ENCODE measurements at regions not wholly inside any gene's neighbourhood (a gene's known extent, or its start where the extent isn't known, plus 50 kb on each side); places are given as distances from the start of the nearest gene placed in this dataset.

DNA sequence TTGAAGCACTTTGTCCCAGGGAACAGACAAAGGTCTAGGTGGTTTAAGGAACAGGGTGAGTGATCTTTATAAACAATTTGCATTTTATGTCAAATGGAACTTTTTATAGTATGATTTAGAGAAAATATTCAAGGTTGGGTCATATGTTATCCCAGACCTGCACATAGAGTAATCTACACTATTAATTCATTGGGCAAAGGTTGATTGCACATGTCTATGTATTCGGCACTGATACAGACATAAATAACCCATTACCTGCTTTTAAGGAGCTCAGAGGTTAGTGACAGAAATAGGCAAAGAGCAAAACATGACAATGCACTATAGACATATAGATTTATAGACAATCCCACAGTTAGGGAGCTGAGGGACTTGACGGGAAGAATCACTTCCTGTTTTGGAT is 141.5 kb upstream of the UBASH3B start:
- TF ChIP-seq, protein P1, sequence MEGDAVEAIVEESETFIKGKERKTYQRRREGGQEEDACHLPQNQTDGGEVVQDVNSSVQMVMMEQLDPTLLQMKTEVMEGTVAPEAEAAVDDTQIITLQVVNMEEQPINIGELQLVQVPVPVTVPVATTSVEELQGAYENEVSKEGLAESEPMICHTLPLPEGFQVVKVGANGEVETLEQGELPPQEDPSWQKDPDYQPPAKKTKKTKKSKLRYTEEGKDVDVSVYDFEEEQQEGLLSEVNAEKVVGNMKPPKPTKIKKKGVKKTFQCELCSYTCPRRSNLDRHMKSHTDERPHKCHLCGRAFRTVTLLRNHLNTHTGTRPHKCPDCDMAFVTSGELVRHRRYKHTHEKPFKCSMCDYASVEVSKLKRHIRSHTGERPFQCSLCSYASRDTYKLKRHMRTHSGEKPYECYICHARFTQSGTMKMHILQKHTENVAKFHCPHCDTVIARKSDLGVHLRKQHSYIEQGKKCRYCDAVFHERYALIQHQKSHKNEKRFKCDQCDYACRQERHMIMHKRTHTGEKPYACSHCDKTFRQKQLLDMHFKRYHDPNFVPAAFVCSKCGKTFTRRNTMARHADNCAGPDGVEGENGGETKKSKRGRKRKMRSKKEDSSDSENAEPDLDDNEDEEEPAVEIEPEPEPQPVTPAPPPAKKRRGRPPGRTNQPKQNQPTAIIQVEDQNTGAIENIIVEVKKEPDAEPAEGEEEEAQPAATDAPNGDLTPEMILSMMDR (IDR thresholded peaks at IDR 0.05): no peak
- TF ChIP-seq POLR2A (IDR thresholded peaks at IDR 0.05): no peak
